K562 (cell line): ENCODE measurements at regions not wholly inside any gene's neighbourhood (a gene's known extent, or its start where the extent isn't known, plus 50 kb on each side); places are given as distances from the start of the nearest gene placed in this dataset.
"Not testable (repeated sequence)": the region's sequence is repeated elsewhere in the genome, so short reads cannot be mapped to it uniquely, and the experiment has no call there.

Source experiments
- ATAC-seq: fragments of 200-7000 bp; cut with Tn5 transposase; 3 replicates; pipeline ENCODE4 v1.9.1; 2020; ENCODE audit warnings: moderate library complexity
- BruUV-seq: library from RNA; stranded (reverse); fragments of 400-500 nt; replicated peaks from 2 replicates; lab custom pipeline; 2021; lab: Mats Ljungman, UMichigan
- CTCF ChIA-PET: fragments of 300-600 bp; formaldehyde crosslinking; extraction: SDS; loops from one replicate; lab custom pipeline; 2021; ENCODE audit warnings: low intra/inter-chr PET ratio; lab: Yijun Ruan, JAX
- POLR2A ChIA-PET: fragments of 300-600, 350-650 bp; sonication (Branson Sonifier 250); formaldehyde crosslinking; extraction: SDS; loops from one replicate; lab custom pipeline; 2021; ENCODE audit warnings: antibody characterized with exemption, inconsistent platforms; lab: Yijun Ruan, JAX
- DNase-seq, 4 experiments: peaks; one replicate each; pipeline versions ENCODE4 v3.0.0 to v3.0.0-alpha.2; 2011 to 2018; ENCODE audit warnings: low spot score in 3 of 4, mixed read lengths in 3 of 4; ENCODE audit errors: extremely low read depth in 1 of 4
- FAIRE-seq: peaks from 2 replicates; lab custom pipeline; 2011; peaks lifted over from hg19 to GRCh38; lab: Jason Lieb, UNC
- H2AFZ ChIP-seq: 2 replicates; pipeline ENCODE4 v1.6.0; 2011; ENCODE audit warnings: low read depth, low read length, control low read depth, inconsistent platforms
- H3K27ac ChIP-seq: fragments of 200-600 bp; 3 replicates; pipeline ENCODE4 v1.8.0; 2011; ENCODE audit warnings: low read depth, mild to moderate bottlenecking, control low read depth, inconsistent platforms, low read length, moderate library complexity, mixed read lengths; ENCODE audit errors: extremely low read depth
- H3K27me3 ChIP-seq, 2 experiments: fragments of 300-600 bp in 1 of 2; 2 replicates in 1 of 2; 3 replicates in 1 of 2; pipeline versions ENCODE4 v1.6.0 to v1.8.0; 2011; ENCODE audit warnings: inconsistent platforms in 2 of 2, low read length in 2 of 2, mild to moderate bottlenecking in 1 of 2, mixed read lengths in 1 of 2, moderate library complexity in 1 of 2; ENCODE audit not compliant: control insufficient read depth in 2 of 2, insufficient read depth in 2 of 2
- H3K36me3 ChIP-seq: fragments of 300-600 bp; 3 replicates; pipeline ENCODE4 v1.8.0; 2011; ENCODE audit warnings: mild to moderate bottlenecking, low read length, inconsistent platforms; ENCODE audit not compliant: control insufficient read depth, insufficient read depth
- H3K4me1 ChIP-seq, 2 experiments: fragments of 200-600 bp in 1 of 2; replicated peaks in 1 of 2; 2 replicates in 1 of 2; 3 replicates in 1 of 2; pipeline versions ENCODE4 v1.5.1 to v1.8.0; 2011; ENCODE audit warnings: inconsistent platforms in 2 of 2, low read length in 2 of 2, mild to moderate bottlenecking in 1 of 2, mixed read lengths in 1 of 2, moderate library complexity in 1 of 2; ENCODE audit not compliant: control insufficient read depth in 2 of 2, insufficient read depth in 2 of 2
- H3K4me2 ChIP-seq: 2 replicates; pipeline ENCODE4 v1.6.1; 2011; ENCODE audit warnings: low read length, control low read depth, inconsistent platforms, mixed read lengths; ENCODE audit not compliant: insufficient read depth
- H3K4me3 ChIP-seq: fragments of 200-600 bp; sonication (generic), shearing (Covaris generic); 2 replicates; pipeline ENCODE4 v1.5.1; 2016; ENCODE audit warnings: control low read depth, inconsistent platforms
- H3K79me2 ChIP-seq: fragments of 200-600 bp; 3 replicates; pipeline ENCODE4 v1.8.0; 2011; ENCODE audit warnings: low read length, inconsistent platforms; ENCODE audit not compliant: control insufficient read depth, insufficient read depth
- H3K9ac ChIP-seq, 2 experiments: 2 replicates each; pipeline versions ENCODE4 v1.6.0 to v1.6.1; 2011; ENCODE audit warnings: low read depth in 2 of 2, low read length in 2 of 2, control low read depth in 1 of 2, inconsistent platforms in 1 of 2, mild to moderate bottlenecking in 1 of 2, mixed read lengths in 1 of 2; ENCODE audit not compliant: insufficient read depth in 1 of 2
- H3K9me1 ChIP-seq: one replicate; pipeline ENCODE4 v1.6.0; 2011; ENCODE audit warnings: inconsistent platforms, mild to moderate bottlenecking, low read length, moderate library complexity; ENCODE audit not compliant: control insufficient read depth, insufficient read depth
- H3K9me3 ChIP-seq: replicated peaks from 2 replicates; pipeline ENCODE4 v1.5.1; 2011; ENCODE audit warnings: low read depth, low read length, inconsistent platforms; ENCODE audit not compliant: control insufficient read depth, insufficient read depth
- H4K20me1 ChIP-seq: replicated peaks from 2 replicates; pipeline ENCODE4 v1.6.1; 2011; ENCODE audit warnings: low read length, inconsistent platforms, mixed read lengths; ENCODE audit not compliant: control insufficient read depth, insufficient read depth
- FOXM1 ChIP-seq, 2 experiments: fragments of 450-650 bp in 1 of 2; sonication (generic) in 1 of 2; formaldehyde crosslinking in 1 of 2; IDR thresholded peaks; 2 replicates each; pipeline versions ENCODE4 v1.6.1 to v1.9.0; 2017 to 2022; ENCODE audit warnings: low read depth in 2 of 2, mild to moderate bottlenecking in 2 of 2, missing genetic modification reagents in 1 of 2, moderate library complexity in 1 of 2
- MIER1 ChIP-seq: fragments of 450-650 bp; IDR thresholded peaks from 2 replicates; pipeline ENCODE4 v1.6.1; 2016; ENCODE audit warnings: antibody characterized with exemption, mild to moderate bottlenecking, low read depth
- NEUROD1 ChIP-seq: fragments of 150-350 bp; IDR thresholded peaks from 2 replicates; pipeline ENCODE4 v1.6.1; 2014; ENCODE audit warnings: borderline replicate concordance, low read length, low read depth; ENCODE audit not compliant: partially characterized antibody
- NRF1 ChIP-seq, 2 experiments: fragments of 450-650 bp; IDR thresholded peaks in 1 of 2; conservative IDR thresholded peaks in 1 of 2; 2 replicates each; pipeline ENCODE4 v1.6.1; 2014; ENCODE audit warnings: mild to moderate bottlenecking in 2 of 2
- ZNF324 ChIP-seq: fragments of 250-450 bp; sonication (Bioruptor Pico); IDR thresholded peaks from 2 replicates; pipeline ENCODE4 v1.4.0; 2020; ENCODE audit warnings: mild to moderate bottlenecking
- WGBS: fragments of 100-300 bp; shearing (Covaris generic); methylation state at CpG from one replicate; pipeline ENCODE4 v1.1.6; 2016; ENCODE audit warnings: low coverage, mixed read lengths; ENCODE audit not compliant: insufficient coverage; ENCODE audit errors: missing lambda C conversion rate; 5-methylcytosine and 5-hydroxymethylcytosine counted together
- in situ Hi-C: fragments of 300-500 bp; cut with MboI; formaldehyde crosslinking; loops from 4 replicates; pipeline ENCODE4 v1.15.0; 2018; ENCODE audit warnings: inconsistent platforms, mixed read lengths
- intact Hi-C: fragments of 100-400 bp; cut with micrococcal nuclease; formaldehyde crosslinking; loops from 2 replicates; pipeline ENCODE4 v1.14.2; 2022

GRCh38 chr7:142579946-142580345 is 169.3 kb upstream of the PRSS1 start:
- TF ChIP-seq NRF1 (conservative IDR thresholded peaks at IDR 0.05 in 1 of 2, IDR thresholded peaks at IDR 0.05 in 1 of 2) = no peak
- TF ChIP-seq FOXM1 (IDR thresholded peaks at IDR 0.05; ENCODE audit: low read depth) = no peak
- TF ChIP-seq FOXM1 (CRISPR knock-in tag; IDR thresholded peaks at IDR 0.05; ENCODE audit: low read depth) = no peak
- TF ChIP-seq NEUROD1 = no peak
- no peak for TF ChIP-seq MIER1
- no peak for TF ChIP-seq ZNF324 (CRISPR knock-in tag)
- Histone ChIP-seq H3K9me3 (no peaks in the 10 kb centered on the region), H3K9ac (no peak overlapping the region), H3K4me3 (no peak overlapping the region), H3K27ac (no peak overlapping the region), H3K79me2 (no peaks in the 10 kb centered on the region), H2AFZ (no peak overlapping the region), H3K9me1 (no peaks in the 10 kb centered on the region), H3K36me3 (no peaks in the 10 kb centered on the region), H3K27me3 (no peaks in the 10 kb centered on the region; a peak in 1 of 5 replicates), H4K20me1 (no peaks in the 10 kb centered on the region), H3K4me1 (no peaks in the 10 kb centered on the region; a peak in 1 of 5 replicates), H3K4me2 (no peak overlapping the region)
- BruUV-seq = no TSS peak
- FAIRE-seq (no peak), ATAC-seq (no peak), DNase-seq (no peak)
- in situ Hi-C loops (no loop called here), intact Hi-C loops (no loop called here)
- WGBS = 0% methylated on average over 1 of the region's 1 CpG
- CTCF ChIA-PET = no interaction called here
- POLR2A ChIA-PET = no interaction called here

GRCh38 chr7:142575351-142575750 is 173.9 kb upstream of the PRSS1 start:
- H3K9ac ChIP-seq, intact Hi-C loops, H3K36me3 ChIP-seq, BruUV-seq, H4K20me1 ChIP-seq, POLR2A ChIA-PET, CTCF ChIA-PET, H3K9me3 ChIP-seq, H3K4me3 ChIP-seq, ATAC-seq, in situ Hi-C loops, H3K79me2 ChIP-seq, DNase-seq, H2AFZ ChIP-seq, H3K9me1 ChIP-seq, H3K27me3 ChIP-seq, H3K4me1 ChIP-seq, H3K27ac ChIP-seq, H3K4me2 ChIP-seq, FAIRE-seq: not testable (repeated sequence)
- WGBS = 1% methylated on average over 11 of the region's 25 CpGs
